AG04449 (cell line): ENCODE measurements at regions not wholly inside any gene's neighbourhood (a gene's known extent, or its start where the extent isn't known, plus 50 kb on each side); places are given as distances from the start of the nearest gene placed in this dataset.

Source experiments
- CTCF ChIA-PET: fragments of 350-600 bp; formaldehyde crosslinking; extraction: SDS; loops from one replicate; lab custom pipeline; 2021; ENCODE audit warnings: antibody characterized with exemption; lab: Yijun Ruan, JAX
- POLR2A ChIA-PET: fragments of 400-600, 350-600 bp; formaldehyde crosslinking; extraction: SDS; loops from one replicate; lab custom pipeline; 2020; ENCODE audit warnings: antibody characterized with exemption, inconsistent platforms; lab: Yijun Ruan, JAX
- DNase-seq: peaks from one replicate; pipeline ENCODE4 v3.0.0-alpha.2; 2010; ENCODE audit warnings: low read depth, low spot score
- H3K4me3 ChIP-seq: 2 replicates; pipeline ENCODE4 v1.5.1; 2011; ENCODE audit warnings: low read depth, mild to moderate bottlenecking, control low read depth, low read length
- TF ChIP-seq, protein P1 (sequence below): IDR thresholded peaks from one replicate; pipeline ENCODE4 v1.5.1; 2011; ENCODE audit warnings: mild to moderate bottlenecking, moderate library complexity, low read length, control low read depth, inconsistent platforms; ENCODE audit not compliant: insufficient read depth; ENCODE audit errors: missing control alignments

DNA sequence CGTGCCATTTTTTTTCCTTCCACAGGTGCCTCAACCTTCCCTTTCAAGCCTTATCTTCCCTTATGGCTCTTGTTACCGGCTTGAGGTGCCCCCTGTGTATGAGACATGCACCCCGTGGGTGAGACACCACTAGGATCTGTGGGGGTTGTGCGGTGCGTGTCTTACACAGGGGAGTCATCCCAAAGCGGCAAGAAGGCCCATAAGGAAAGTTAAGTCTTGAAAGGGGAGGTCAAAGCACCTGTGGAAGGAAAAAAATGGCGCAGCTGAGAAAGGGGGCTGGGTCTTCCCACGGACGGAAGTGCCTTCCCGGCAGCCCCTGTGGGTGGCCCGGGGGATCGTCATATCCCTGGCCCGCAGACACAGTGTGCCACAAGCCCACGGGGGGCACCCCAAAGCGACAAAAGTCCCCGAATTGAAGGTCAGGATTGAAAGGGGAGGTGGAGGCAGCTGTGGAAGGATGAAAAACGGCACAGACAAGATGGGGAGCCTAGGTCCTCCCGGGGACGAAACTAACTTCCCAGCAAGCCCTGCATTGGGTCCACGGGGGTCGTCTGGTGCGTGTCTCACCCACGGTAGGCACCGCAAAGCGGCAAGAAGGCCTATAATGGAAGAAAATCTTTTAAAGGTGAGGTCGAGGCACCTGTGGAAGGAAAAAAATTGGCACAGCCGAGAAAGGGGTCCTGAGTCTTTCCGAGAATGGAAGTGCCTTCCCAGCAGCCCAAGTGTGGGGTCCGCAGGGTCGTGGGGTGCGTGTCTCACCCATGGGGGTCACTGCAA lies 273.3 kb downstream of the ALG10 start:
- ChIA-PET CTCF (no interaction called here), POLR2A (no interaction called here)
- TF ChIP-seq, protein P1, sequence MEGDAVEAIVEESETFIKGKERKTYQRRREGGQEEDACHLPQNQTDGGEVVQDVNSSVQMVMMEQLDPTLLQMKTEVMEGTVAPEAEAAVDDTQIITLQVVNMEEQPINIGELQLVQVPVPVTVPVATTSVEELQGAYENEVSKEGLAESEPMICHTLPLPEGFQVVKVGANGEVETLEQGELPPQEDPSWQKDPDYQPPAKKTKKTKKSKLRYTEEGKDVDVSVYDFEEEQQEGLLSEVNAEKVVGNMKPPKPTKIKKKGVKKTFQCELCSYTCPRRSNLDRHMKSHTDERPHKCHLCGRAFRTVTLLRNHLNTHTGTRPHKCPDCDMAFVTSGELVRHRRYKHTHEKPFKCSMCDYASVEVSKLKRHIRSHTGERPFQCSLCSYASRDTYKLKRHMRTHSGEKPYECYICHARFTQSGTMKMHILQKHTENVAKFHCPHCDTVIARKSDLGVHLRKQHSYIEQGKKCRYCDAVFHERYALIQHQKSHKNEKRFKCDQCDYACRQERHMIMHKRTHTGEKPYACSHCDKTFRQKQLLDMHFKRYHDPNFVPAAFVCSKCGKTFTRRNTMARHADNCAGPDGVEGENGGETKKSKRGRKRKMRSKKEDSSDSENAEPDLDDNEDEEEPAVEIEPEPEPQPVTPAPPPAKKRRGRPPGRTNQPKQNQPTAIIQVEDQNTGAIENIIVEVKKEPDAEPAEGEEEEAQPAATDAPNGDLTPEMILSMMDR, result no peak
- H3K4me3 ChIP-seq, result no peak overlapping the region
- no peak for DNase-seq

DNA sequence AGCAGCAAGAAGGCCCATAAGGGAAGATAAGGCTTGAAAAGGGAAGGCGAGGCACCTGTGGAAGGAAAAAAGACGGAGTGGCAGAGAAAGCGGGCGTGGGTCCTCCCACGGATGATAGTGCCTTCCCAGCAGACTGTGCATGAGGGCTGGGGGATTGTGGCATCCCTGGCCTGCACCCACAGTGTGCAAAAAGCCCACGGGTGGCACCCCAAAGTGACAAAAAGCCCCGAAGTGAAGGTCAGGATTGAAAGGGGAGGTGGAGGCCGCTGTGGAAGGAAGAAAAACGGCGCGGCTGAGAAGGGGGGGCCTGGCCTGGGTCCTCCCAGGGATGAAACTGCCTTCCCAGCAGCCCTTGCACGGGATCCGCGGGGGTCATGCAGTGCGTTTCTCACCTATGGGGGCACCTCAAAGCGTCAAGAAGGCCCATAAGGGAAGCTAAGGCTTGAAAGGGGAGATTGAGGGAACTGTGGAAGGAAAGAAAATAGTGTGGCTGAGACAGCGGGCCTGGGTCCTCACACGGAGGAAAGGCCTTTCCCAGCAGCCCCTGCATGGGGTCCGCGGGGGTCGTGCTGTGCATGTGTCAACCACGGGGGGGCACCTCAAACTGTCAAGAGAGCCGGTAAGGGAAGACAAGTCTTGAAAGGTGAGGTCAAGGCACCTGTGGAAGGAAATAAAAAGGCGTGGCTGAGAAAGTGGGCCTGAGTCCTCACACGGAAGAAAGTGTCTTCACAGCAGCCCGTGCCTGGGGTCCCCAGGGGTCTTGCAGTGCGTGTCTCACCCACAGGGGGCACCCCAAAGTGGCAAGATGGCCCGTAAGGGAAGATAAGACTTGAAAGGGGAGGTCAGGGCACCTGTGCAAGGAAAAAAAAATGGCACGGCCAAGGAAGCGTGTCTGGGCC lies 274.1 kb downstream of the ALG10 start:
- CTCF ChIA-PET, result no interaction called here
- POLR2A ChIA-PET, result no interaction called here
- no peak overlapping the region for H3K4me3 ChIP-seq
- TF ChIP-seq, protein P1, result no peak
- no peak for DNase-seq

DNA sequence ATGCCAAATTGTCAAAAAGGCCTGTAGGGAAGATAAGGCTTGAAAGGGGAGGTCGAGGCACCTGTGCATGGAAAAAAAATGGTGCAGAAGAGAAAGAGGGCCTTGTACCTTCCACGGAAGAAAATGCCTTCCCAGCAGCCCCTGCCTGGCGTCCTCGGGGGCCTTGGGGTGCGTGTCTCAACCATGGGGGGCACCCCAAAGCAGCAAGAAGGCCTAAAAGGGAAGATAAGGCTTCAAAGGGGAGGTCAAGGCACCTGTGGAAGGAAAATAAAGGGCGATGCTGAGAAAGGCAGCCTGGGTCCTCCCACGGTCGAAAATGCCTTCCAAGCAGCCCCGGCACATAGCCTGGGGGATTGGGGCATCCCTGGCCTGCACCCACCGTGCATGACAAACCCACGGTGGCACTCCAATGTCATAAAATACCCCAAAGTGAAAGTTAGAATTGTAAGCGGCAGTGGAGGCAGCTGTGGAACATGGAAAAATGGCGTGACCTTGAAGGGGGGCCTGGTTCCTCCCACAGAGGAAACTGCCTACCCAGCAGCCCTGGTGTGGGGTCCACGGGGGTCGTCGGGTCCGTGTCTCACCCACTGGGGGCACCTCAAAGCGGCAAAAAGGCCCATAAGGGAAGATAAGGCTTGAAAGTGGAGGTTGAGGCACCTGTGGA lies 275.0 kb downstream of the ALG10 start:
- POLR2A ChIA-PET, result no interaction called here
- no peak for DNase-seq
- no peak overlapping the region for H3K4me3 ChIP-seq
- CTCF ChIA-PET, result no interaction called here
- TF ChIP-seq, protein P1, result no peak

DNA sequence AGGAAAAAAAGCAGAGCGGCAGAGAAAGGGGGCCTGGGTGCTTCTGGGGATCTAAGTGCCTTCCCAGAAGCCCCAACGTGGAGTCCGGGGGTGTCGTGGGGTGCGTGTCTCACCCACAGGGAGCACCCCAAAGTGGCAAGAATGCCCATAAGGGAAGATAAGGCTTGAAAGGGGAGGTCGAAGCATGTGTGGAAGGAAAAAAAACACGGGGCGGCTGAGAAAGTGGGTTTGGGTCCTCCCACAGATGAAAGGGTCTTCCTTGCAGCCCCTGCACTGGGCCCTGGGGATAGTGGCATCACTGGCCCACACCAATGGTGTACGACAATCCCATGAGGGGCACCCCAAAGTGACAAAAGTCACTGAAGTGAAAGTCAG lies 275.5 kb downstream of the ALG10 start:
- TF ChIP-seq, protein P1, result no peak
- ChIA-PET CTCF (no interaction called here), POLR2A (no interaction called here)
- H3K4me3 ChIP-seq, result no peak overlapping the region
- no peak for DNase-seq

DNA sequence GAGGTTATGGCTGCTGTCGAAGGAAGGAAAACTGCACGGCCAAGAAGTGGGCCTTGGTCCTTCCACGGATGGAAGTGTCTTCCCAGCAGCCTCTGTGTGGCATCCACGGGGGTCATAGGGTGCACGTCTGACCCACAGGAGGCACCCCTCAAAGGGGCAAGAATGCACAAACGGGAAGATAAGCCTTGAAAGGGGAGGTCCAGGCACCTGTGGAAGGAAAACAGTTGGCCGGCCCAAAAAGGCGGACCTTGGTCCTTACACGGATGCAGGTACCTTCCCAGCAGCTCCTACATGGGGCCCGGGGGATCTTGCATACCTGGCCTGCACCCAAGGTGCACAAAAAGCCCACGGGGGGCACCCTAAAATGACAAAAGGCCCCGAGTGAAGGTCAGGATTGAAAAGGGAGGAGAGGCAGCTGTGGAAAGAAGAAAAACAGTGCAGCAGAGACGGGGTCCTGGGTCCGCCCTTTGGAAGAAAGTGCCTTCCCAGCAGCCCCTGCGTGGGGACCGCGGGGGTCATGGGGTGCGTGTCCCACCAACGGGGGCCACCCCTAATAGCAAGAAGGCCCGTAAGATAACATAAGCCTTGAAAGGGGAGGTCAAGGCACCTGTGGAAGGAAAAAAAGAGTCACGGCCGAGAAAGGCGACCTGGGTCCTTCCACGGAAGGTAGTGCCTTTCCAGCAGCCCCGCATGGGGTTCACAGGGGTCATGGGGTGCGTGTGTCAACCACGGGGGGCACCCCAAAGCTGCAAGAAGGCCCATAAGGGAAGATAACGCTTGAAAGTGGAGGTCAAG lies 276.1 kb downstream of the ALG10 start:
- TF ChIP-seq, protein P1, result no peak
- POLR2A ChIA-PET, result no interaction called here
- no peak for DNase-seq
- H3K4me3 ChIP-seq, result no peak overlapping the region
- CTCF ChIA-PET, result no interaction called here
